Astrocyte (in vitro differentiated cells and primary cell): ENCODE measurements at regions not wholly inside any gene's neighbourhood (a gene's known extent, or its start where the extent isn't known, plus 50 kb on each side); places are given as distances from the start of the nearest gene placed in this dataset.

Source experiments
- DNase-seq: peaks from one replicate; pipeline ENCODE4 v3.0.0-alpha.2; 2010; ENCODE audit warnings: low read depth
- FAIRE-seq: peaks from 2 replicates; lab custom pipeline; 2011; peaks lifted over from hg19 to GRCh38; lab: Jason Lieb, UNC
- H2AFZ ChIP-seq: 2 replicates; pipeline ENCODE4 v1.6.0; 2012; ENCODE audit warnings: low read depth, low read length, inconsistent platforms
- H3K27ac ChIP-seq: 2 replicates; pipeline ENCODE4 v1.5.1; 2011; ENCODE audit warnings: low read depth, low read length, inconsistent platforms
- H3K27me3 ChIP-seq: 2 replicates; pipeline ENCODE4 v1.6.0; 2011; ENCODE audit warnings: low read length, inconsistent platforms; ENCODE audit not compliant: insufficient read depth
- H3K36me3 ChIP-seq: 2 replicates; pipeline ENCODE4 v1.5.1; 2011; ENCODE audit warnings: low read length, inconsistent platforms; ENCODE audit not compliant: insufficient read depth
- H3K4me1 ChIP-seq: 2 replicates; pipeline ENCODE4 v1.5.1; 2011; ENCODE audit warnings: low read length, inconsistent platforms; ENCODE audit not compliant: insufficient read depth
- H3K4me2 ChIP-seq: 2 replicates; pipeline ENCODE4 v1.6.0; 2012; ENCODE audit warnings: low read length, inconsistent platforms
- H3K4me3 ChIP-seq: 2 replicates; pipeline ENCODE4 v1.5.1; 2011; ENCODE audit warnings: low read depth, mild to moderate bottlenecking, low read length, inconsistent platforms; ENCODE audit not compliant: insufficient read depth
- H3K79me2 ChIP-seq: 2 replicates; pipeline ENCODE4 v1.6.0; 2012; ENCODE audit warnings: mild to moderate bottlenecking, low read length, inconsistent platforms; ENCODE audit not compliant: insufficient read depth
- H3K9ac ChIP-seq: 2 replicates; pipeline ENCODE4 v1.6.0; 2012; ENCODE audit warnings: mild to moderate bottlenecking, low read length, inconsistent platforms
- H3K9me3 ChIP-seq: 2 replicates; pipeline ENCODE4 v1.5.1; 2012; ENCODE audit warnings: low read depth, mild to moderate bottlenecking, low read length, inconsistent platforms; ENCODE audit not compliant: insufficient read depth
- H4K20me1 ChIP-seq: 2 replicates; pipeline ENCODE4 v1.6.0; 2012; ENCODE audit warnings: low read length, inconsistent platforms; ENCODE audit not compliant: insufficient read depth
- H3K27ac Mint-ChIP-seq: one replicate; pipeline ENCODE4 v1.8.0; 2021; ENCODE audit warnings: mild to moderate bottlenecking, mixed read lengths; ENCODE audit not compliant: unreplicated experiment
- H3K27me3 Mint-ChIP-seq: one replicate; pipeline ENCODE4 v1.8.0; 2021; ENCODE audit warnings: low read depth, mixed read lengths; ENCODE audit not compliant: unreplicated experiment
- H3K36me3 Mint-ChIP-seq: one replicate; pipeline ENCODE4 v1.8.0; 2021; ENCODE audit warnings: low read depth, mixed read lengths; ENCODE audit not compliant: unreplicated experiment
- H3K4me1 Mint-ChIP-seq: one replicate; pipeline ENCODE4 v1.8.0; 2021; ENCODE audit warnings: low read depth, mixed read lengths; ENCODE audit not compliant: unreplicated experiment
- H3K4me3 Mint-ChIP-seq: one replicate; pipeline ENCODE4 v1.8.0; 2021; ENCODE audit warnings: mild to moderate bottlenecking, moderate library complexity, mixed read lengths; ENCODE audit not compliant: unreplicated experiment
- H3K9me3 Mint-ChIP-seq: one replicate; pipeline ENCODE4 v1.8.0; 2021; ENCODE audit warnings: mild to moderate bottlenecking, mixed read lengths; ENCODE audit not compliant: unreplicated experiment
- EZH2 ChIP-seq: IDR thresholded peaks from 2 replicates; pipeline ENCODE4 v1.6.1; 2012; ENCODE audit warnings: mild to moderate bottlenecking, low read length, inconsistent platforms; ENCODE audit not compliant: insufficient read depth
- TF ChIP-seq, protein P1 (sequence below): IDR thresholded peaks from 2 replicates; pipeline ENCODE4 v1.5.1; 2011; ENCODE audit warnings: low read depth, mild to moderate bottlenecking, inconsistent platforms, low read length, moderate library complexity; ENCODE audit not compliant: insufficient read depth

DNA sequence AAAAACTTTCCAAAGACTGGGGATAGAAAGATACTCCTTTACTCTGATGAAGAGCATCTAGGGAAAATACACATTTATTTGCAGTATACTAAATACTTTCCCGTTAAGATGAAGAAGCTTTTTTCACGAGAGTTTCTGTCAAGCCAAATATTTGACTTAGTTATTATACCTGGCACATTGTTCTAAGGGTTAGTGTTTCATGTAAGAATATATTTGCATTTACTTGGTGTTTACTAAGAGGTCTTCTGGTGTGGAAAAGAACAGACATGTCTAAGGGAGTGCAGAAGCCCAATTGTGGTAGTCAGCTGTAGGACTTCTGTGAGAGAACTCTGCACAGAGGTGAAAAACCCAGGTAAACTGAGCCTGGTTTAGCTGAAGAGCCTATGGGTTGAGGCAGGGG, 457.6 kb upstream of the SOX11 start:
- H3K79me2 ChIP-seq: no peaks in the 10 kb centered on the region
- H4K20me1 ChIP-seq: no peaks in the 10 kb centered on the region
- Mint-ChIP-seq H3K27me3 (no peaks in the 10 kb centered on the region), H3K4me1 (no peaks in the 10 kb centered on the region), H3K4me3 (no peak overlapping the region), H3K27ac (no peak overlapping the region), H3K9me3 (peaks cover 3% of the 10 kb centered on the region), H3K36me3 (no peaks in the 10 kb centered on the region)
- H3K4me2 ChIP-seq: no peak overlapping the region
- no peak overlapping the region for H3K27ac ChIP-seq
- no peak overlapping the region for H2AFZ ChIP-seq
- no peak overlapping the region for H3K4me3 ChIP-seq
- no peaks in the 10 kb centered on the region for H3K4me1 ChIP-seq
- TF ChIP-seq, protein P1, sequence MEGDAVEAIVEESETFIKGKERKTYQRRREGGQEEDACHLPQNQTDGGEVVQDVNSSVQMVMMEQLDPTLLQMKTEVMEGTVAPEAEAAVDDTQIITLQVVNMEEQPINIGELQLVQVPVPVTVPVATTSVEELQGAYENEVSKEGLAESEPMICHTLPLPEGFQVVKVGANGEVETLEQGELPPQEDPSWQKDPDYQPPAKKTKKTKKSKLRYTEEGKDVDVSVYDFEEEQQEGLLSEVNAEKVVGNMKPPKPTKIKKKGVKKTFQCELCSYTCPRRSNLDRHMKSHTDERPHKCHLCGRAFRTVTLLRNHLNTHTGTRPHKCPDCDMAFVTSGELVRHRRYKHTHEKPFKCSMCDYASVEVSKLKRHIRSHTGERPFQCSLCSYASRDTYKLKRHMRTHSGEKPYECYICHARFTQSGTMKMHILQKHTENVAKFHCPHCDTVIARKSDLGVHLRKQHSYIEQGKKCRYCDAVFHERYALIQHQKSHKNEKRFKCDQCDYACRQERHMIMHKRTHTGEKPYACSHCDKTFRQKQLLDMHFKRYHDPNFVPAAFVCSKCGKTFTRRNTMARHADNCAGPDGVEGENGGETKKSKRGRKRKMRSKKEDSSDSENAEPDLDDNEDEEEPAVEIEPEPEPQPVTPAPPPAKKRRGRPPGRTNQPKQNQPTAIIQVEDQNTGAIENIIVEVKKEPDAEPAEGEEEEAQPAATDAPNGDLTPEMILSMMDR: no peak
- no peak for TF ChIP-seq EZH2
- H3K9me3 ChIP-seq: no peaks in the 10 kb centered on the region
- no peaks in the 10 kb centered on the region for H3K27me3 ChIP-seq
- no peak for FAIRE-seq
- no peak for DNase-seq
- H3K9ac ChIP-seq: no peak overlapping the region
- H3K36me3 ChIP-seq: no peaks in the 10 kb centered on the region

DNA sequence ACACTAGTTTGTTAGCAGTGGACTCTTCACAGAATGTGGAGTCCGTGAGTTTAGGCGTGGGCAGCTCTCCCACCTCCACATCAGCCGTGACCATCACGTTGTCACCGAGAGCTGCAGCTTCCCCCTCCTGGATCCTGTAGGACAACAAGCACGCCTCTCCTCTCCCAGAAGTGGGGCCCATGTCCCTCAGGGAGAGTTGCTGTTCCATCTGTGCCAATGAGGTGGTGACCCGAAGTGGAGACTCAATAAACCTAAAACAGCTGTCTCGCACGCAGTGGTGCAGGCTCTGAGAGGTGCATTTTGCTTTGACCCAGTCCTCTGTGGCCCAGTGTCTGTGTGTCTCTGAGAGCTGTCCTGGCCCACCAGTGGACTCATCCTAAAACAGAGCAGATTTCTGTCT, 456.5 kb upstream of the SOX11 start:
- no peak overlapping the region for H3K4me2 ChIP-seq
- no peaks in the 10 kb centered on the region for H3K4me1 Mint-ChIP-seq
- no peak overlapping the region for H3K27ac ChIP-seq
- no peaks in the 10 kb centered on the region for H3K36me3 ChIP-seq
- TF ChIP-seq, protein P1: no peak
- no peak for TF ChIP-seq EZH2
- no peak overlapping the region for H3K4me3 ChIP-seq
- no peak overlapping the region for H3K9ac ChIP-seq
- H3K4me1 ChIP-seq: no peaks in the 10 kb centered on the region
- no peak overlapping the region for H3K4me3 Mint-ChIP-seq
- FAIRE-seq: no peak
- no peaks in the 10 kb centered on the region for H3K36me3 Mint-ChIP-seq
- DNase-seq: no peak
- no peak overlapping the region for H3K27ac Mint-ChIP-seq
- no peaks in the 10 kb centered on the region for H4K20me1 ChIP-seq
- H3K9me3 ChIP-seq: no peaks in the 10 kb centered on the region
- H3K79me2 ChIP-seq: no peaks in the 10 kb centered on the region
- H3K27me3 ChIP-seq: no peaks in the 10 kb centered on the region
- H3K9me3 Mint-ChIP-seq: peaks cover 3% of the 10 kb centered on the region
- H3K27me3 Mint-ChIP-seq: no peaks in the 10 kb centered on the region
- no peak overlapping the region for H2AFZ ChIP-seq

DNA sequence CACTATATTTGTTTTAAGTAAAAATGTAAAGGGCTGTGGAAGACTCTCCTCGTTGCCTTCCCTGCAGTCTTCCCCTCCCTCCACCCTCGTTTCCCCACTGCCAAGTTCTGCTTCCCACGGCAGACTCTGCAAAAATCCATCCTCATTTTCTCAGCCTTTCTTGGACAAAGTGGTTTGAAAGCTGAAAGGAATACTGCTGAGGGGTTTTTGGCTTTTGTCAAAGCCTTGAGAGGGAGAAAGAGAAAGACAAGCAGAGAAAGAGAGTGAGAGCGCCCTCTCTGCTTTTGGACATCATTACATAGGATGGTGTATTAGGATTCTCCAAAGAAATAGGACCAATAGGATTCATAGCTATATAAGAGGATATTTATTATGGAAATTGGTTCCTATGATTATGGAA, 455.9 kb upstream of the SOX11 start:
- H3K9ac ChIP-seq: no peak overlapping the region
- H4K20me1 ChIP-seq: no peaks in the 10 kb centered on the region
- H3K27me3 Mint-ChIP-seq: no peaks in the 10 kb centered on the region
- no peak overlapping the region for H3K27ac ChIP-seq
- FAIRE-seq (no peak), DNase-seq (no peak)
- no peak overlapping the region for H3K4me3 Mint-ChIP-seq
- no peaks in the 10 kb centered on the region for H3K79me2 ChIP-seq
- H3K9me3 Mint-ChIP-seq: peaks cover 3% of the 10 kb centered on the region
- H3K27me3 ChIP-seq: no peaks in the 10 kb centered on the region
- H3K4me1 Mint-ChIP-seq: no peaks in the 10 kb centered on the region
- H3K4me1 ChIP-seq: no peaks in the 10 kb centered on the region
- H3K27ac Mint-ChIP-seq: no peak overlapping the region
- H3K36me3 ChIP-seq: no peaks in the 10 kb centered on the region
- H2AFZ ChIP-seq: no peak overlapping the region
- H3K4me3 ChIP-seq: no peak overlapping the region
- TF ChIP-seq EZH2: no peak
- TF ChIP-seq, protein P1: no peak
- no peaks in the 10 kb centered on the region for H3K9me3 ChIP-seq
- no peaks in the 10 kb centered on the region for H3K36me3 Mint-ChIP-seq
- H3K4me2 ChIP-seq: no peak overlapping the region
